CD4-positive, alpha-beta T cell treated with Interleukin-17A for 1 hour (primary cell): ENCODE measurements at regions not wholly inside any gene's neighbourhood (a gene's known extent, or its start where the extent isn't known, plus 50 kb on each side); places are given as distances from the start of the nearest gene placed in this dataset.
"Not testable (repeated sequence)": the region's sequence is repeated elsewhere in the genome, so short reads cannot be mapped to it uniquely, and the experiment has no call there.

Experiments
- DNase-seq: peaks from one replicate; pipeline ENCODE4 v3.0.0-alpha.2; 2020

DNA sequence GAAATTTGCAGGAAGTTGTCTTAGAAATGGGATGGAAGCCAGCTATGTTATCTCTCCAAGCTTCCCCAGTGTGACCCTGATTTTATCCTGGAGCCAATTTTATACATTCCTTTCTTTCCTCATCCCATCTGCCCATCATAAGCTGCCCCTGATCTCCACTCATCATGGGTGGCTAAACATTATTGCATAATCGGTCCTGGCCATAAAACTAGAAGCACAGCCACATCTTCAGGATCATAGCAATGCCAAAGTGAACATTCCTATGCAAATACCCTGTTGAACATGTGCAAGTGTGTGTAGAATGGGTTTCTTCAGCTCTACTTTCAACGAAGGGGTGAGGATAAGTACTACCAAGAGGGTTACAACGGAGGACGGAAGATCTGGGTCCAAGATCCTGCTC is 50.6 kb upstream of the COG2 start:
- no peak for DNase-seq

DNA sequence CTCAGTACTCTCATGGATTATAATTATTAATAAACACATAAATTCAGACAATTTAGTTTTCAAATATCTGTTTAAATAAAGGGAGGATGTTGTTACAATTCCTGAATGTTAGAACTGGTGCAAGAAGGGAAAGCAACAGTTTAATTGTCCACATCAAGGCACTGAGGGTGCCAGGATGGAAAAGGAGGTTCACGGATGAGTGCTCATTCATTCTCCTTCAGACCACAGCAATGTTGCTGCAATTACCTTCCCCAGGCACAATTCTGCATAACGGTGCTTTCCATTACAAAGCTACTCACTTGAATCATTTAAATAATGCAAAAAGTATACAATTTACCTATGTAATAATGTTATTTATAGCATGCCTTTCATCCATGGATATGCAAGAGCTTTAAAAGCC is 52.3 kb upstream of the COG2 start:
- no peak for DNase-seq

DNA sequence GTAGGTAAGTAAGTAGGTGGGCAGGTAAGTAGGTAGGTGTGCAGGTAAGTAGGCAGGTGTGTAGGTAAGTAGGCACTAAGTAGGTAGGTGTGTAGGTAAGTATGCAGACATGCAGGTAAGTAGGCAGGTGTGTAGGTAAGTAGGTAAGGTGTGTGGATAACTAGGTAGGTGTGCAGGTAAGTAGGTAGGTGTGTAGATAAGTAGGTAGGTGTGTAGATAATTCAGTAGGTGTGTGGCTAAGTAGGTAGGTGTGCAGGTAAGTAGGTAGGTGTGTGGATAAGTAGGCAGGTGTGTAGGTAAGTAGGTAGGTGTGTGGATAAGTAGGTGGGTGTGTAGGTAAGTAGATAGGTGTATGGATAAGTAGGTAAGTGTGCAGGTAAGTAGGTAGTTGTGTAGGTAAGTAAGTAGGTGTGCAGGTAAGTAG is 53.9 kb upstream of the COG2 start:
- DNase-seq: no peak

DNA sequence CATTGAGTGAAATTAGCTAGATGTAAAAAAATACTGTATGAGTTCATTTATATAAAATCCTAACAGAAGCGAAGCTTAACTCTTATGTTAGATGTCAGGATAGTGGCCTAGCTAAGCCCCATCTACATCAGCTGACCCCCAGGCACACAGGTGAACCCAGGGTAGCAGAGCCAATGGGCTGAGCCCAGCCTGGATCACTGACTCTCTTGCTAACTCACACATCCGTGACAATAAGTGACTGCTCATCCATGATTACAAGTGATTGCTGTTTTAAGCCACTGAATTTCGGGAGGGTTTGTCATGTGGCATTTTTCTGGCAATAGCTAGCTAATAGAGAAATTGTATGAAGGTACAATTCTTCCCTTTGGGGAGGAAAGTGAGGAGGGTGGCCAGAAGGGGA is 55.2 kb upstream of the COG2 start:
- DNase-seq: no peak

DNA sequence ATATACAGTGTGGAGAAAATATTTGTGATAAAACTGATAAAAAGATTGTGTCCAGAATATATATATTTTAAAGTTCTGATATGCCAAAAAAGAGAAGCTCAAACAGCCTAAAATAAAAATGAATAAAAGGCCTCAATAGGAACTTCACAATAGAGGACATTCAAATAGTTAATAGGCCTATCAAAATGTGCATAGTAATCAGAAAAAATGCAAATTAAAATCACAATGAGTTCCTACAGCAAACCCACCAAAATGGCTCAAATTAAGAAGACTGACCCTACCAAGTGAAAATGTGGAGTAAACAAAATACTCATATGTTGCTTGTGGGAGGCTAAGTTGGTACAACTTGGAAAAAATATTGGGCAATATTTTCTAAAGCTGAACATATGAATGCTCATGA is 57.6 kb upstream of the COG2 start:
- DNase-seq: no peak

DNA sequence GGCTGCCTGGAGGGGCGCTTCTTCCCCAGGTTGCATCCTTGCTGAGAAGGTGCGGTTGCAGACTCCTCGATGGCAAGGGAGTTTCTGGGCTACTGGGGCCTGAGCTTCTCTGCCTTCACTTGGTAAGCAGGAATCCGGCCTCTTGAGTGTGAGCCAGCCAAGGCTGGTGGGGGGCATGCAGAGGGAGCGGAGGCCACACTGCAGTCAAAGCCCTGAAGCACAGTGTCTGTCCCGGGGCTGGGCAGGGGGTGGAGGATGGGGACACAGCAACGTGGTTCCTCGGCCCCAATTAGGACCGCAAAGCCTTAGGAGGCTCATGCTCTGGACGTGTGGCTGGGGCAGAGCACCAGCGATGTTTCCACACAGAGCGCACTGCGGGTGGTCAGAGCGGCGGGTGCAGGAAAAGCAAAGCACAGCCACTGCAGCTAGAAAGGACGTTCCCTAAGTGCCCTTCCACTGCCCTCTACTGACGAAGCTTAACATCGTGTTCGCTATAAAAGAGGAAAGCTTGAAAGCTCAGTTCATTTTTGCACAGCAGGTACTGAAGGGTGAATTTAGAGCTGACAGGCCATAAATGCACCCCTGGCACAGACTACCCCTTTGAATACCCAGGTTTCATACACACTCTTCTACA is 60.7 kb upstream of the COG2 start:
- DNase-seq: no peak

DNA sequence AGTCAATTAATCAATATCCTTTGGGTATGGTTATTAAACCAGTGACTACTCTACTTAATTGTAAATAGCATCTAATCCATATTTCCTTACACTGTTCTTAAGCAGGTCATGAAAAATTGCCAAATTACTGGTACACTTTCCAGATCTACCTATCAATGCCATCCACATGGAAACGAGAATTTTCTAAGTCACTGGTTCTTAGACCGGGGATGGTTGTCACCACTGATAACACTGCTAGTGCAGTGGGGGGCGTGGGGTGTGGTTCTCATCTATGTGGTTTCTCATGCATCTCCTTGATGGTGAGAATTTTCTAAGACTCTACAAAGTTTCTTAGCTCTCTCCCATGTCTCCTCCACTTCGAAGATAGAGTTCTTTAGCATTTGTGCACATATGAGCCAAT is 63.7 kb upstream of the COG2 start:
- DNase-seq: no peak

DNA sequence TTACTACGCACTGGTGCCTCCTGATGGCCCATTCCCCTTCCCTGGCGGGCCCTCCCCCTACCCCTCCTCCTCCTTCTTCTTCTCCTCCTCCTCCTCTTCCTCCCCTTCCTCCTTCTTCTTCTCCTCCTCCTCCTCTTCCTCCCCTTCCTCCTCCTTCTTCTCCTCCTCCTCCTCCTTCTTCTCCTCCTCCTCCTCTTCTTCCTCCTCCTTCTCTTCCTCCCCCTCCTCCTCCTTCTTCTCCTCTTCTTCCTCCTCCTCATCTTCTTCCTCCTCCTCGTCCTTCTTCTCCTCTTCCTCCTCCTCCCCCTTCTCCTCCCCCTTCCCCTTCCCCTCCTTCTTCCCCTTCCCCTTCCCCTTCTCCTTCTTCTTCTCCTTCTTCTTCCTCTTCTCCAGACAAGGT is 64.7 kb upstream of the COG2 start:
- DNase-seq: no peak

DNA sequence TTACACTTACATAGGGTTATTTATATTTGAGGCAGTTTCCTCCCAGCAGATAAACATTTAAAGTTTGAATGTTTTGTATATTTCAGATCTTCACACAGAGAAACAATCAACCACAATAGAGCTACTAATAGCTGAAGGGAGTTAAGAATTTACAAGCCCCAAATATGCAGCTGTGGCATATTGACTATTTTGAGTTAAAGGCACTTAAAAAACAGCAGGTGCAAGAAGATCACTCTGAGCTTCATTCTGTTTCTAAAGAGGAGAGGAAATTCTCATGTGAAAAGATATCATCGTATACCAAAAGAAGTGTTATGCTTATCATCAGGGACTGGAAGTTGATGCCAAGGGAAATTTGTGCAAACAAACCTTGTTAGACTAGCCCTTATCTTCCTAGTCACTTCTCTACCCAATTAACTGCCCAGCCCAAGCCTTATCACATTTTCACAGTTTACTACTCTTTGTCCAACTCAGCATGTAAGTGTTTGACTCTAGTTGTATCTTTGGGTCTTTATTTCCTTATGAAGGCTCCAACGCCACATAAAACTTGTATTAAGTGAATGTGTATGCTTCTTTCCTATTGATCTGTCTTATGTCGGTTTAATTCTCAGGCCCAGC is 66.3 kb upstream of the COG2 start:
- DNase-seq: no peak

DNA sequence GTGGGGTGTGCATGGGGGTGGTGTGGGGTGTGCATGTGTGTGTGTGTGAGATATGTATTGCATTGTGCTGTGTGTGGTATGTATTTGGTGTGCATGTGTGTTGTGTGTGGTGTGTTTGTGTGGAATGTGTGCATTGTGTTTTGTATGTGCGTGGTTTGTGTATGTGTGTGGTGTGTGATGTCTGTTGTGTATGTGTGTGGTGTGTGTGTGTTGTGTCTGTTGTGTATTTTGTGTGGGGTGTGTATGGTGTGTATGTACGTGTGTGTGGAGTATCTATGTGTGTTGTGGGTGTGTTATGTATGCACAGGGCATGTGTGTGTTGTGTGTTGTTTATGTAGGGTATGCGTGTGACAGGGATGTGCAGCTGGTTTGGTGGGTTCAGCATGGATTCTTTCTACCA is 67.8 kb upstream of the COG2 start:
- no peak for DNase-seq

DNA sequence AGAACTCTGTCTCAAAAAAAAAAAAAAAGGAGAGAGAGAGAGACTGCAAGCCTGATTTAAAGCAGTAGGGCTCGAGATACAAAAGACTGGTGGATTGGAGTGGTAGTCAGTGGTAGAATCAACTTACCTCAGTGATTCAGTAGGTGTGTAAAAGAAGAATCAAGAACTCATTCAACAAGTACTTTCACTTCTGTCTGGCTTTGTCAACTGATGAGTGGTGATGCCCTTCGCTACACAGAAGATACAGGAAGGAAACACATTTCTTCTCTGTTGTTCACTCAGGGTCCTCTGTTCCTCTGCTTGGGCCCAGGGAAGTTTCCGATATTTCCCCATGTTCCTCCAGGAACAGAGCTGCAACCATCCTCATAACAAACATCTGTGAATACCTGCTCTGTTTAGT is 68.6 kb upstream of the COG2 start:
- no peak for DNase-seq

DNA sequence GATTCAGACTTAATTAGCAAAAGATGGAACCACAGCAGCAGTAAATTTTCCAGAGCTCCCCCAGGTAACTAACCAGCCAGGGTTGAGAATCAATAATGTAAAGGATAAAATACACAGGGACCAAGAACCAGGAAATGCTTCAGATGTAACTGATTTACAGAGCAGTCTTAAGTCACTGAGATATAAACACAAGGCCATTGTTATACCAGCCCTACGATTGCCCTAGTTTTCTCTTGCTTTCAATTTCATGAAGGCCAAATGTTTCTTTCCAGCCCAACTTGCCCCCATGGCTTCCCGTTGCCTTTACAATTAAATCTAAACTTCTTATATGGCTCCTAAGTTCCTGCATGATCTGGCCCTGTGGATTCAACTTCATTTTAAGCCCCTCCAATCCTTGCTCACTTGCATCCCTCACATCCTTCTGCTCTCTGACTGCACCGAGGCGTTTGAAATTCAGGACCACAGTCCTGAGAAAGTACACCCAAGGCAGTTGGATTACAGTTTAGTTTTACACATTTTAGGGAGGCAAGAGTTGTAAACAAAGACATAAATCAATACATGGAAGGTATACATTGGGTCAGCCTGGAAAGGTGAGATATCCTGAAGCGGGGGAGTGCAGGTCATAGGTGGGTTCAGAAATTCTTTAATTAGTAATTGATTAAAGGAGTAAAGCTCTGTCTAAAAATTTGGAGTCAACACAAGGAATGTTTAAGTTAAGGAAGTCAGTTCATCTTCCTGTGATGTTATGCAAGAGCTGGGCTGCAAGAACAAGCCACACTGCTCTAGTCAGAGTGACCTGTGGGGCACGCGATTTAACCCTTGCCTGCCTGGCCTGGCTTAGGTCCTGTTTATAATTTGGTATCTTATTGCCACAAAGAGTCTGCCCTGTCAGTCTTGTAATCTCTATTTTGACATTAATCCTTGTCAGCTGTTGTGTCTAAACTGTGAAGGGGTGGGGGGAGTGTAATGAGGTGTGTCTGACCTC is 69.9 kb upstream of the COG2 start:
- DNase-seq: no peak

DNA sequence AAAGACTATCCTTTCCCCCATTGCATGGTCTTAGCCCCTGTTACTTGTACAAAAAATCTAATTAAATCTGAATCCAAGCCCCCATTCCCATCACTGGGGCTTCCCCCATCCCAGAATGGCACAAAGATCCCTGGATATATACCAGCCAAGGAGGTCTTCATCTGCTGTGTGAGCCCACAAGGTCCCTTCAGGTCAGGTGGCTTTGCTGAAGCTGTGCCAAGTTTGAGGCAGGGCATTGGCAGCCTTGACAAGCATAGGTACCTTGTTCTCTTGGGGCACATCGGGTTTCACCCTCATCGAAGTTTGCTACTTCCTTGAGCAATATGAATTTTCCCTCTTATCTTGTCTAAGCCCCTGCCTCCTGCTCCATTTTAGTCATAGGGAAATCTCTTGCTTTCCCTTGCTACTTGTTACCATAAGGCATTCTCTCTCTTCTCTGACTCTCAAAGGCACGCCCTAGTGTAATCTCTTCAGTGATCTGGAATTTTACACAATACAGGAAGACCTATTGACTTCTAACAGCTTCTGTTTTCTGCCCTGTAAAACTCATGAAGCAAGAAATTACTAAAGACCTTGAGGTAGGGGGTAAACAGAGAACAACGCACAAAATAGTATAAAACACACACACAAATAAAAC is 71.4 kb upstream of the COG2 start:
- DNase-seq: no peak

DNA sequence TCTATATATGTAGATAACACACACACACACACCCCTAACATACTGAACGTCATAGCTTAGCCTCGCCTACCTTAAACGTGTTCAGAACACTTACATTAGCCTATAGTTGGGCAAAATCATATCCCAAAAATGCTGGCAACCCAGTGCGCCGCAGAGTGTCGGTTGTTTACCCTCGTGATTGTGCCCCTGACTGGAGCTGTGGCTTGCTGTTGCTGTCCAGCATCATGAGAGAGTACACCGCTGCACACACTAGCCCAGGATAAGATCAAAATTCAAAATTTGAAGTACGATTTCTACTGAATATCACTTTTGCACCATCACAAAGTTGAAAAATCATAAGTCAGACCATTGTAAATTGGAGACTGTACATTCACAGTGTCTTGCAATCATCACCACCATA is 73.1 kb upstream of the COG2 start:
- no peak for DNase-seq

DNA sequence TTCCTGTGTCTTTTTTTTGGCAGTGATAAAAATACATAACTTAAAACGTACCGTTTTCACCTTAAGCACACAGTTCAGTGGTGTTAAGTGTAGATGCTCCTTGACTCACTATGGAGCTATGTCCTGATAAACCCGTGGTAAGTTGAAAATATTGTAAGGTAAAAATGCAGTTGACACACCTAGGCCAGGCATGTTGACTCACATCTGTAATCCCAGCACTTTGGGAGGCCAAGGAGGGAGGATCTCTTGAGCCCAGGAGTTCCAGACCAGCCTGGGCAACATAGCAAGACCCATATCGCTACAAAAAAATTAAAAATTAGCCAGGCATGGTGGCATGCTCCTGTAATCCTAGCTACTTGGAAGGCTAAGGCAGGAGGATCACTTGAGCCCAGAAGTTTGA is 73.6 kb upstream of the COG2 start:
- DNase-seq: no peak

DNA sequence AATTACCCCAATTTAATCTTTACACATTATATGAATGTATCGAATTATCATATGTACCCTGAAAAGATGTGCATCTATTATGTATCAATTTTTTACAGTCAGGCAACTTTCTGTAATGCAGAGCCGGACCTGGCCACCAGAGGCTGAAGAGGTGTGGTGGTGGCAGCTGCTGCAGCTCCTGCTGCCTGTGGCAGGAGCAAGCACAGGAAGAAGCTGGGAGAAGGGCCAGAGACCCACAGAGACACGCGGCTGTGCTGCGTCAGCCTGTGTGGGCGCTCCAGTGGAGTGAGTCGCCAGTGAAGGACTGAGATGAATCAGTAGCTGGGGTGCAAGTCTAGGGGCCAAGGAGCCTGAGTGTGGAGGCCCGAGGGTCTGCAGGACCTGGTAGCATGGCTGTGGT is 74.3 kb upstream of the COG2 start:
- DNase-seq: no peak

DNA sequence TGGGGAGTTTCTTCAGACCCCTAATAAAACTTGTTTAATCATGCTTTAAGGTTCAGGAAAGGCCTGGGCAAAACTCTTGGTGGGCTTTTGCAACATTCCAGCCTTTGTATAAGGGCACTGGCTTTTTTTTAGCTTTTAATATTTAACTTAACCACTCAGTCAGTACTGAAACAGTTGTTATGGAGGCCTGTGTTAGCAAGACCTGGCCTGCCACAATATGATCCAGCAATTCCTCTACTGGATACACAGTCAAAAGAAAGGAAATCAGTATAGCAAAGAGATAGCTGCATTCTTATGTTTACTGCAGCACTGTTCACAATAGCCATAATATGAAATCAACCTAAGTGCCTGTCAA is 75.1 kb upstream of the COG2 start:
- DNase-seq: no peak

DNA sequence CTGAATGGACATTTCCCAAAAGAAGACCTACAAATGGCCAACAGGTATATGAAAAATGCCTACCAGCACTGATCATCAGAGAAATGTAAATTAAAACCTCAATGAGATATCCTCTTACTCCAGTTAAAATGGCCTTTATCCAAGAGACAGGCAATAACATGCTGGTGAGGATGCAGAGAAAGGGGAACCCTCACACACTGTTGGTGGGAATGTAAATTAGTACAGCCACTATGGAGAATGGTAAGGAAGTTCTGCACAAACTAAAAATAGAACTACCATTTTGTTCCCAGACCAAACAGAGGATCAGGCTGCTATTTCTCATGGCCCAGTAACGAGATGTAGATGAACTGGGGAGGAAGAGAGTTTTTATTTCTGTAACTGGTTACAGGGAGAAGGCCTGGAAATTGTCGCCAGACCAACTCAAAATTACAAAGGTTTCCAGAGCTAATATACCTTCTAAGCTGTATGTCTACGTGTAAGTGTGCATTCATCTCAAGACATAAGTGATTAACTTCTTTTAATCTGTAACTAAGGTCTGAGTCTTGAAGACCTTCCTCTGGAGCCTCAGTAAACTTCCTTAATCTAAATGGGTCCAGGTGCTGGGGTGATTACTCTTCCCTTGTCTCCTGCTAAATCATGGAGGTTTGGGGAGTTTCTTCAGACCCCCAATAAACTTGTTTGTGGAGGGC is 75.6 kb upstream of the COG2 start:
- DNase-seq: not testable (repeated sequence)

DNA sequence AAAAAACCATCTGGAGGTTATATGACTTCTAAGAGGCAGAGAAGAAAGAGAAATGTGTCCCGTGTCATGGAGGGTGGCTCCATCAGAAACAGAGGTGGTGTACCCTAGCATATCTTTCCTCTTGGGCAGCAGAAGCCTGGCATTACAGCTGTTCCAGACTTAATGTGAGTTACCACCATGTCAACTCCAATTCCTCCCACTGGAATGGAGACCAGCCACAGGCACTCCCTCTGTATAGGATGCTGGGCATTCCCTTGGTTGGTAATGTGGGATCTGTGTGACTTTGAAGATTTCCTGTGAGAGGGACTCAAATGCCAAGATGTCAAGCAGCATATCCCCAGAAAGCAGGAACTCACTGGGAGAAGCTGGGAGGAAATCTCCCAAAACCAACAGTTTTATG is 77.1 kb upstream of the COG2 start:
- no peak for DNase-seq

DNA sequence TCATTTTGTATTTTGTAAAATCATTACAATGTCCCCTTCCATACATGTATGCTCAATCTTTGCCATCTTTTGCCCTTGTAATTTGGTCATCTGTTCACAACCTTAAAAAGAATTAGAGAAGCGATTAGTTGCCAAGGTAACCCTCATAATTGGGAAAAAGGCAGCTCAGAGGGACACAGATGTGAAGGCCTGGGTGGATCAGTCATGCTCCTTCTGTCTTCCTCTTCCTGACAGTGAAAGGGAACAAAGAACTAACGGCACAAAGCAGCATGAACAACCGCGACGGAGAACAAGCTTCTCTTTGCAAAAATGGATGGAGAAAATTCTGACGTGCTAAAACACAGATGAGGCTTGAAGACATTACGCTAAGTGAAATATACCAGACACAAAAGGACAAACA is 78.7 kb upstream of the COG2 start:
- no peak for DNase-seq

DNA sequence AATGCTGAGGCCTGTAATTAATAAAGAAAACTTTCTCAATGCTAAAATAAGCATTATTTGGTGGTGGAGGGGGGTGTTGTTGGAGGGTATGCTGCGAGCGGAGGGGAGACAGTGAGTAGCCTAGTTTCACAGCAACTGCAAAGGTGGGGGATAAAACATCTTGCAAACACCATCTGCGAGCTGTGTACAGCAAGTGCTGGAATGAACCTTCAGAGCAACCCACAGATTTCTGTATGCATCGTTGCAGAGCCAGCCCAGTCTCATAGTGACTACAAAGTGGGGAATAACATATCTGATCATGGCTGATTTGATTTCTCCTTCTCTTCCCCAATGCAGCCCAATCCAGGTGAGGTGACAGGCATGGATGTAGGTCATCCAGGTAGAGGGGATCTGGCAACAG is 80.7 kb upstream of the COG2 start:
- DNase-seq: no peak

DNA sequence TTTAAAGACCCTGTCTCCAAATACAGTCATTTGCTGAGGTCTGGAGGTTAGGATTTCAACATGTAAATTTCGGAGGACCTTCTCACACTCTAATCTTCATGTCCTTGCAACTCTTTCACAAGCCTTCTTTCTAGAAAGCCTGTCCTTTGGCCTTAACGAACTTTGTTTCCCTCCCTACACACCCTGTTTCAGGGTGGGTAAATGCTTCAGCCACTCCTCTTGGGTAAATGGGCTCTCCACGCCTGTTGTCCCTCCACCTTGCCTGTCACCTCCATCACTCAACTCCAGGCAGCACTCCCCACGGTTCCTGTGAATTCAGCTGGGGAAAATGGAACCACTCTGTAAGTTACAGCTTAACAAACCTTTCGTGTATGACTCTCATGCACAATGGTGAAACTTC is 84.0 kb upstream of the COG2 start:
- no peak for DNase-seq

DNA sequence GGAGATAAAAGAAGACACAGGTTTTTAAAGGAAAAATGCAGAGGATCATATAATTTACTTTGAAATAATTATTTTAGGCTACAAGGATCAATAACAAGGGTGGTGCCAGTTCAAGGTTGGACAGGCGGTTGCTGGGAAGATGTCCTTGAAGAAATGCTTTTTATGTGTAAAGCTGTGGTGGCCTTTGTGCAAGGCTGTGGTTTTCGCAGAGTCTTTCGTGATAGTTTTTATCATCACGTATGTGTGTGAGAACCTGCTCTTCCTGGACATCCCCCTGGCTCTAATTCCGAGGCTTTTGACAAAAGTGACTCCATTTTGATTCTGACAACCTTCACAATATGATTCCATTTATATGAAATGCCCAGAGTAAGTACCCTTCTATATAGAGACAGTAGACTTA is 85.8 kb upstream of the COG2 start:
- DNase-seq: no peak
